Stimulated activated CD8-positive, alpha-beta memory T cell treated with anti-CD3 and anti-CD28 coated beads, Interleukin-12 subunit alpha, Interleukin-12 subunit beta, amount 100 ng/mL, for 24 hours (primary cell): ENCODE measurements at regions not wholly inside any gene's neighbourhood (a gene's known extent, or its start where the extent isn't known, plus 50 kb on each side); places are given as distances from the start of the nearest gene placed in this dataset.
"Not testable (repeated sequence)": the region's sequence is repeated elsewhere in the genome, so short reads cannot be mapped to it uniquely, and the experiment has no call there.

Source experiments
- DNase-seq: peaks from one replicate; pipeline ENCODE4 v3.0.0-alpha.2; 2020; ENCODE audit errors: extremely low read depth

GRCh38 chr4:141530627-141531026 lies 105.8 kb upstream of the IL15 start:
- no peak for DNase-seq

GRCh38 chr4:141534985-141535384 lies 101.4 kb upstream of the IL15 start:
- DNase-seq, result no peak

- no peak for DNase-seq
Observed at GRCh38 chr4:141538001-141538400, 98.4 kb upstream of the IL15 start.

- DNase-seq, result no peak
Observed at GRCh38 chr4:141540643-141541042, 95.7 kb upstream of the IL15 start.

GRCh38 chr4:141541851-141542250 lies 94.5 kb upstream of the IL15 start:
- no peak for DNase-seq

- no peak for DNase-seq
Observed at GRCh38 chr4:141543176-141543575, 93.2 kb upstream of the IL15 start.

- DNase-seq, result no peak
Observed at GRCh38 chr4:141543706-141544105, 92.7 kb upstream of the IL15 start.

GRCh38 chr4:141548791-141549190 lies 87.6 kb upstream of the IL15 start:
- no peak for DNase-seq

GRCh38 chr4:141560056-141560455 lies 76.3 kb upstream of the IL15 start:
- DNase-seq, result no peak

- DNase-seq, result no peak
Observed at GRCh38 chr4:141562649-141563048, 73.7 kb upstream of the IL15 start.

- no peak for DNase-seq
Observed at GRCh38 chr4:141563723-141564122, 72.7 kb upstream of the IL15 start.

- not testable (repeated sequence) for DNase-seq
Observed at GRCh38 chr4:141564961-141565360, 71.4 kb upstream of the IL15 start.

GRCh38 chr4:141565379-141566089 lies 70.8 kb upstream of the IL15 start:
- DNase-seq, result no peak

GRCh38 chr4:141567326-141567915 lies 69.0 kb upstream of the IL15 start:
- no peak for DNase-seq

GRCh38 chr4:141569141-141569540 lies 67.2 kb upstream of the IL15 start:
- no peak for DNase-seq

GRCh38 chr4:141570290-141570689 lies 66.1 kb upstream of the IL15 start:
- DNase-seq, result no peak

GRCh38 chr4:141571362-141571761 lies 65.0 kb upstream of the IL15 start:
- DNase-seq, result no peak

GRCh38 chr4:141571793-141572192 lies 64.6 kb upstream of the IL15 start:
- no peak for DNase-seq

GRCh38 chr4:141573678-141574077 lies 62.7 kb upstream of the IL15 start:
- DNase-seq, result no peak

- no peak for DNase-seq
Observed at GRCh38 chr4:141575884-141576283, 60.5 kb upstream of the IL15 start.

GRCh38 chr4:141576585-141577110 lies 59.7 kb upstream of the IL15 start:
- DNase-seq, result no peak

- DNase-seq, result no peak
Observed at GRCh38 chr4:141578451-141578850, 57.9 kb upstream of the IL15 start.

- DNase-seq, result no peak
Observed at GRCh38 chr4:141580523-141580922, 55.9 kb upstream of the IL15 start.
